Uterus (tissue), 2 donors: ENCODE measurements at regions not wholly inside any gene's neighbourhood (a gene's known extent, or its start where the extent isn't known, plus 50 kb on each side); places are given as distances from the start of the nearest gene placed in this dataset.

Experiments
- CTCF ChIP-seq, 4 experiments: fragments of 200-600 bp in 2 of 4; fragments of 450-650 bp in 2 of 4; sonication (generic) in 2 of 4; IDR thresholded peaks; one replicate each; pipeline ENCODE4 v1.5.1; 2016 to 2019; ENCODE audit warnings: antibody characterized with exemption in 4 of 4, mild to moderate bottlenecking in 2 of 4, moderate library complexity in 1 of 4
- POLR2A ChIP-seq, 2 donors: fragments of 450-650 bp; IDR thresholded peaks; one replicate each; pipeline ENCODE4 v1.6.1; 2016; ENCODE audit warnings: antibody characterized with exemption in 2 of 2, mild to moderate bottlenecking in 1 of 2, moderate library complexity in 1 of 2

GRCh38 chr2:111709321-111709720 is 174.7 kb downstream of the ANAPC1 start:
- no peak for TF ChIP-seq CTCF (IDR thresholded peaks at IDR 0.05)
- TF ChIP-seq POLR2A (IDR thresholded peaks at IDR 0.05) = no peak
